CD14-positive monocyte (primary cell): ENCODE measurements at regions not wholly inside any gene's neighbourhood (a gene's known extent, or its start where the extent isn't known, plus 50 kb on each side); places are given as distances from the start of the nearest gene placed in this dataset.
A peak's percentile ranks its signal among the peaks of the same experiment; 100 is the strongest.

Experiments
- DNase-seq, 3 donors: peaks; one replicate each; pipeline ENCODE4 v3.0.0-alpha.2; 2011 to 2022
- H2AFZ ChIP-seq: 2 replicates; pipeline ENCODE4 v1.6.0; 2012; ENCODE audit warnings: mild to moderate bottlenecking, low read depth, low read length, inconsistent platforms; ENCODE audit not compliant: insufficient read depth, poor library complexity, severe bottlenecking
- H3K27ac ChIP-seq, 2 donors: 1 replicate in 1 of 2; 2 replicates in 1 of 2; pipeline ENCODE4 v1.5.1; 2012 to 2013; ENCODE audit warnings: low read length in 2 of 2, control low read depth in 1 of 2, inconsistent platforms in 1 of 2, low read depth in 1 of 2, mild to moderate bottlenecking in 1 of 2
- H3K27me3 ChIP-seq, 2 donors: one replicate each; pipeline versions ENCODE4 v1.6.0 to v1.6.1; 2011 to 2013; ENCODE audit warnings: low read length in 2 of 2; ENCODE audit not compliant: control insufficient read depth in 2 of 2, insufficient read depth in 2 of 2
- H3K36me3 ChIP-seq, 2 donors: replicated peaks in 1 of 2; 1 replicate in 1 of 2; 2 replicates in 1 of 2; pipeline versions ENCODE4 v1.5.1 to v1.6.1; 2012 to 2013; ENCODE audit warnings: low read length in 2 of 2, control low read depth in 1 of 2, inconsistent platforms in 1 of 2, mild to moderate bottlenecking in 1 of 2; ENCODE audit not compliant: insufficient read depth in 2 of 2, control insufficient read depth in 1 of 2
- H3K4me1 ChIP-seq, 2 donors: 1 replicate in 1 of 2; 2 replicates in 1 of 2; pipeline versions ENCODE4 v1.5.1 to v1.6.1; 2012 to 2013; ENCODE audit warnings: low read length in 2 of 2, control low read depth in 1 of 2, inconsistent platforms in 1 of 2, mild to moderate bottlenecking in 1 of 2, moderate library complexity in 1 of 2; ENCODE audit not compliant: insufficient read depth in 2 of 2, control insufficient read depth in 1 of 2
- H3K4me2 ChIP-seq: replicated peaks from 2 replicates; pipeline ENCODE3; 2012; ENCODE audit warnings: low read length, moderate library complexity, mild to moderate bottlenecking; ENCODE audit not compliant: poor library complexity, severe bottlenecking; ENCODE audit errors: extremely low read depth
- H3K4me3 ChIP-seq, 3 experiments: fragments of 200-600 bp in 1 of 3; sonication (generic) in 1 of 3; replicated peaks in 1 of 3; 1 replicate in 2 of 3; 2 replicates in 1 of 3; pipeline ENCODE4 v1.5.1; 2011 to 2013; ENCODE audit warnings: low read length in 3 of 3, mild to moderate bottlenecking in 3 of 3, control low read depth in 2 of 3, low read depth in 2 of 3, inconsistent platforms in 1 of 3, moderate library complexity in 1 of 3
- H3K79me2 ChIP-seq: 2 replicates; pipeline ENCODE4 v1.6.0; 2012; ENCODE audit warnings: mild to moderate bottlenecking, control low read depth, inconsistent platforms, low read length, moderate library complexity; ENCODE audit not compliant: insufficient read depth
- H3K9ac ChIP-seq: 2 replicates; pipeline ENCODE4 v1.6.0; 2017; ENCODE audit warnings: low read length, mild to moderate bottlenecking; ENCODE audit not compliant: insufficient read depth, poor library complexity, severe bottlenecking
- H3K9me3 ChIP-seq, 2 donors: replicated peaks in 1 of 2; 1 replicate in 1 of 2; 2 replicates in 1 of 2; pipeline versions ENCODE4 v1.5.1 to v1.6.1; 2012 to 2013; ENCODE audit warnings: low read length in 2 of 2, control low read depth in 1 of 2; ENCODE audit not compliant: control insufficient read depth in 1 of 2, insufficient read depth in 1 of 2
- H4K20me1 ChIP-seq: 2 replicates; pipeline ENCODE4 v1.6.0; 2012; ENCODE audit warnings: mild to moderate bottlenecking, low read length, control low read depth, moderate library complexity; ENCODE audit not compliant: insufficient read depth
- H3K27ac Mint-ChIP-seq, 7 donors: one replicate each; pipeline ENCODE4 v1.8.0; 2020; ENCODE audit warnings: mild to moderate bottlenecking in 7 of 7, mixed read lengths in 7 of 7, moderate library complexity in 6 of 7, inconsistent platforms in 2 of 7
- H3K27me3 Mint-ChIP-seq, 3 donors: one replicate each; pipeline ENCODE4 v1.8.0; 2021 to 2022; ENCODE audit warnings: low read depth in 3 of 3, mild to moderate bottlenecking in 3 of 3, mixed read lengths in 3 of 3, moderate library complexity in 3 of 3, inconsistent platforms in 1 of 3
- H3K36me3 Mint-ChIP-seq, 2 donors: one replicate each; pipeline ENCODE4 v1.8.0; 2020; ENCODE audit warnings: mixed read lengths in 2 of 2, inconsistent platforms in 1 of 2, mild to moderate bottlenecking in 1 of 2
- H3K4me1 Mint-ChIP-seq: one replicate; pipeline ENCODE4 v1.8.0; 2020; ENCODE audit warnings: mild to moderate bottlenecking, mixed read lengths
- H3K4me3 Mint-ChIP-seq, 2 donors: one replicate each; pipeline ENCODE4 v1.8.0; 2020; ENCODE audit warnings: mild to moderate bottlenecking in 2 of 2, mixed read lengths in 2 of 2, moderate library complexity in 1 of 2
- H3K9me3 Mint-ChIP-seq, 7 donors: one replicate each; pipeline ENCODE4 v1.8.0; 2020 to 2022; ENCODE audit warnings: mixed read lengths in 7 of 7, mild to moderate bottlenecking in 6 of 7, moderate library complexity in 6 of 7, inconsistent platforms in 2 of 7
- WGBS: methylation state at CpG from one replicate; pipeline ENCODE4 v1.1.5; 2013; ENCODE audit warnings: missing lambda C conversion rate; ENCODE audit not compliant: insufficient coverage; 5-methylcytosine and 5-hydroxymethylcytosine counted together
- intact Hi-C, 2 donors: fragments of 100-400 bp; cut with micrococcal nuclease; formaldehyde crosslinking; loops; one replicate each; pipeline versions ENCODE4 v1.15.0 to v1.15.1; 2023
- TF ChIP-seq, protein P1 (sequence below): fragments of 200-600 bp; IDR thresholded peaks from one replicate; pipeline ENCODE4 v1.8.0; 2022; ENCODE audit warnings: antibody characterized with exemption, mild to moderate bottlenecking

DNA sequence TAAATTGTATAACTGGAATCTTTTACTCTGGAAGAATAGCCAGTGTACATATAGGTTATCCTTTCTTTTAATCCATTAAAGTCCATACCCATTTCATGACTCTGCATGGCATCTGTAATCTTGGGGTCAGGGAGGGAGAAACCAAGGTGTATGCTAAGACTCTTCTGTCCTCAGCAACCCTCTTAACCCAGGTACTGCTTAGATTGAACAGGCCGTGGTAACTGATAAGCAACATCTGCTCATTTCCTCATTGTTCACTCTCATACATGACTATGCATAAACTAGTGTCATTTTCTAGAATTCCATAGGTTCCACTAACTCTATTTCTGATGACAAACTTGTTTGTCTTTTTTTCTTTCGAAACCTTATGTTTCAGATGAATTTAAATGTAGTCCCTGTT is 69.3 kb upstream of the IFNE start:
- H3K27me3 ChIP-seq, result peaks cover 32 to 36% of the 10 kb centered on the region in 2 donors
- no peak overlapping the region for H3K27ac Mint-ChIP-seq
- H3K9me3 ChIP-seq, result no peaks in the 10 kb centered on the region
- H3K4me1 ChIP-seq, result no peaks in the 10 kb centered on the region
- H3K4me3 Mint-ChIP-seq, result no peak overlapping the region
- no peak overlapping the region for H3K9ac ChIP-seq
- no peak overlapping the region for H3K27ac ChIP-seq
- no peak for DNase-seq
- H3K36me3 ChIP-seq, result no peaks in the 10 kb centered on the region
- no peaks in the 10 kb centered on the region for H3K79me2 ChIP-seq
- H3K9me3 Mint-ChIP-seq, result peaks cover 0 to 1% (median 0%) of the 10 kb centered on the region in 7 donors
- H2AFZ ChIP-seq, result no peak overlapping the region
- TF ChIP-seq, protein P1, sequence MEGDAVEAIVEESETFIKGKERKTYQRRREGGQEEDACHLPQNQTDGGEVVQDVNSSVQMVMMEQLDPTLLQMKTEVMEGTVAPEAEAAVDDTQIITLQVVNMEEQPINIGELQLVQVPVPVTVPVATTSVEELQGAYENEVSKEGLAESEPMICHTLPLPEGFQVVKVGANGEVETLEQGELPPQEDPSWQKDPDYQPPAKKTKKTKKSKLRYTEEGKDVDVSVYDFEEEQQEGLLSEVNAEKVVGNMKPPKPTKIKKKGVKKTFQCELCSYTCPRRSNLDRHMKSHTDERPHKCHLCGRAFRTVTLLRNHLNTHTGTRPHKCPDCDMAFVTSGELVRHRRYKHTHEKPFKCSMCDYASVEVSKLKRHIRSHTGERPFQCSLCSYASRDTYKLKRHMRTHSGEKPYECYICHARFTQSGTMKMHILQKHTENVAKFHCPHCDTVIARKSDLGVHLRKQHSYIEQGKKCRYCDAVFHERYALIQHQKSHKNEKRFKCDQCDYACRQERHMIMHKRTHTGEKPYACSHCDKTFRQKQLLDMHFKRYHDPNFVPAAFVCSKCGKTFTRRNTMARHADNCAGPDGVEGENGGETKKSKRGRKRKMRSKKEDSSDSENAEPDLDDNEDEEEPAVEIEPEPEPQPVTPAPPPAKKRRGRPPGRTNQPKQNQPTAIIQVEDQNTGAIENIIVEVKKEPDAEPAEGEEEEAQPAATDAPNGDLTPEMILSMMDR, result no peak
- no CpG with 5 or more reads among the region's 2 CpGs for WGBS
- intact Hi-C loops, result no loop called here
- H4K20me1 ChIP-seq, result no peaks in the 10 kb centered on the region
- no peaks in the 10 kb centered on the region for H3K36me3 Mint-ChIP-seq
- H3K4me1 Mint-ChIP-seq, result no peaks in the 10 kb centered on the region
- H3K4me2 ChIP-seq, result no peak overlapping the region
- H3K4me3 ChIP-seq, result no peak overlapping the region
- H3K27me3 Mint-ChIP-seq, result peaks cover 9 to 21% (median 16%) of the 10 kb centered on the region in 3 donors

DNA sequence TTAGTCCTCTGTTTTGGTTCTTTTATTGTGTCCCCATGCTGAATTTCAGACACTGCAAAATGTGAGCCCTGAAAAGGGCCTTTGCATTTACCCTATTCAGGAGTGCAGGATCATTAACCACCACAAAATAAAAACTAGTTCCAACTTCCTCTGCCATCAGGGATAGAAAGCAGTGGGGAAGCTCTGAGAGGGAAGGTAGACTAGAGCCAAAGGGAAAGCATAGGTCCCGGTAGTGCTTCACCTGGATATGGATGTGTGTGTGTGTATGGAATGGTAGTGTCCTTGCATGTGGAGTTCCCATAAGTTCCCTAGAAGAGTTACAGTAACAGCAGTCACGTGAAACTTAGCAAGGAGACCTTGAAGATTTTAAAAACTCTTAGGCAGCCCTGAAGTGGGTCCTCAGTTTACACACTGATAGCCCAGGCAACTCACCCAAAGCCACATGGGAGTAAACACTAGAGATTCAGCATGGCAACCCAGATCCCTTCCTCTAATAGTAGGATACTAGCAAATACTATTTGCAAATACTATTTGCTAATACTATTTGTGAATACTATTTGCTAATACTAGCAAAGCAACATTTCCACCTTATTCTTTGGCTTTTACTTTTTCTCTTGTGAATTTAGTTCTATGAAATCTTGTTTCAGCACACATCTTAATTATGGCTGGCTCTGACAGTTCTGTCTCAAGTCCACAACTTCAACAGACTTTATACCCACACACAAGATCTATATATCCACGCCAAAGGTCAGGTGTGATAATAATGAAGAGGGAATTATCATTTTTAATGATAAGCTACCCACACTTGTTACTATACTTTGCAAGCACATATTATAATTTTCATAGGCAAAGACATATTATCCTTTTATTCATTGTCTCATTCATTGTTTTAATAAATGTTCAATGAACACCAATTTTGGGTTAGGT is 70.4 kb upstream of the IFNE start:
- H3K27me3 Mint-ChIP-seq, result peaks cover 19 to 29% (median 26%) of the 10 kb centered on the region in 3 donors
- H3K9me3 Mint-ChIP-seq, result peaks cover 0 to 1% (median 0%) of the 10 kb centered on the region in 7 donors
- TF ChIP-seq, protein P1, result no peak
- no peak overlapping the region for H3K27ac Mint-ChIP-seq
- H3K36me3 ChIP-seq, result no peaks in the 10 kb centered on the region
- H3K27me3 ChIP-seq, result peaks cover 38 to 45% of the 10 kb centered on the region in 2 donors
- no peaks in the 10 kb centered on the region for H3K36me3 Mint-ChIP-seq
- H3K27ac ChIP-seq, result no peak overlapping the region
- no peak overlapping the region for H3K4me2 ChIP-seq
- no peaks in the 10 kb centered on the region for H3K4me1 ChIP-seq
- no peak overlapping the region for H2AFZ ChIP-seq
- no peaks in the 10 kb centered on the region for H3K4me1 Mint-ChIP-seq
- no peak for DNase-seq
- H3K4me3 Mint-ChIP-seq, result peak overlapping the region in 1 of 2 donors; percentile 59
- intact Hi-C loops, result no loop called here
- H3K4me3 ChIP-seq, result no peak overlapping the region
- H4K20me1 ChIP-seq, result no peaks in the 10 kb centered on the region
- H3K9ac ChIP-seq, result no peak overlapping the region
- H3K9me3 ChIP-seq, result no peaks in the 10 kb centered on the region
- no peaks in the 10 kb centered on the region for H3K79me2 ChIP-seq
- WGBS, result 75% methylated on average over 1 of the region's 3 CpGs
